GM23248 (cell line): ENCODE measurements at regions not wholly inside any gene's neighbourhood (a gene's known extent, or its start where the extent isn't known, plus 50 kb on each side); places are given as distances from the start of the nearest gene placed in this dataset.
A peak's percentile ranks its signal among the peaks of the same experiment; 100 is the strongest.

Experiments used
- DNase-seq: peaks from one replicate; pipeline ENCODE4 v3.0.0-alpha.2; 2015
- H2AFZ ChIP-seq: fragments of 200-600 bp; sonication (generic); 2 replicates; pipeline ENCODE4 v1.6.1; 2016; ENCODE audit warnings: antibody characterized with exemption
- H3F3A ChIP-seq: fragments of 200-600 bp; sonication (generic); 2 replicates; pipeline ENCODE4 v1.6.1; 2016; ENCODE audit warnings: mild to moderate bottlenecking, antibody characterized with exemption, mixed run types; ENCODE audit not compliant: insufficient read depth
- H3K27ac ChIP-seq: fragments of 200-600 bp; sonication (generic); 2 replicates; pipeline ENCODE4 v1.5.1; 2016; ENCODE audit warnings: mild to moderate bottlenecking
- H3K27me3 ChIP-seq: fragments of 200-600 bp; sonication (generic); replicated peaks from 2 replicates; pipeline ENCODE4 v1.6.1; 2016; ENCODE audit warnings: mild to moderate bottlenecking; ENCODE audit not compliant: insufficient read depth
- H3K36me3 ChIP-seq: fragments of 200-600 bp; sonication (generic); 2 replicates; pipeline ENCODE4 v1.6.1; 2016; ENCODE audit warnings: low read depth, mild to moderate bottlenecking
- H3K4me1 ChIP-seq: fragments of 200-600 bp; sonication (generic); 2 replicates; pipeline ENCODE4 v1.6.1; 2016; ENCODE audit warnings: mild to moderate bottlenecking; ENCODE audit not compliant: insufficient read depth
- H3K4me2 ChIP-seq: fragments of 200-600 bp; sonication (generic); one replicate; pipeline ENCODE4 v1.6.1; 2016; ENCODE audit warnings: mild to moderate bottlenecking; ENCODE audit not compliant: unreplicated experiment
- H3K4me3 ChIP-seq: fragments of 200-600 bp; sonication (generic); 2 replicates; pipeline ENCODE4 v1.5.1; 2016; ENCODE audit warnings: mild to moderate bottlenecking
- H3K79me2 ChIP-seq: fragments of 200-600 bp; sonication (generic); 2 replicates; pipeline ENCODE4 v1.6.1; 2016; ENCODE audit warnings: mild to moderate bottlenecking; ENCODE audit not compliant: insufficient read depth
- H3K9ac ChIP-seq: fragments of 200-600 bp; sonication (generic); 2 replicates; pipeline ENCODE4 v1.6.1; 2016; ENCODE audit warnings: mild to moderate bottlenecking
- H3K9me2 ChIP-seq: fragments of 200-600 bp; sonication (generic); 2 replicates; pipeline ENCODE4 v1.6.1; 2016; ENCODE audit warnings: mixed run types, mild to moderate bottlenecking, moderate library complexity; ENCODE audit not compliant: insufficient read depth
- H3K9me3 ChIP-seq: fragments of 200-600 bp; sonication (generic); one replicate; pipeline ENCODE4 v1.6.1; 2017; ENCODE audit warnings: low read depth
- H4K20me1 ChIP-seq: fragments of 200-600 bp; sonication (generic); 2 replicates; pipeline ENCODE4 v1.6.0; 2016; ENCODE audit not compliant: insufficient read depth
- EZH2 ChIP-seq: fragments of 200-600 bp; sonication (generic); IDR thresholded peaks from 2 replicates; pipeline ENCODE4 v1.6.1; 2018; ENCODE audit warnings: antibody characterized with exemption, mild to moderate bottlenecking; ENCODE audit not compliant: insufficient read depth, poor library complexity, severe bottlenecking
- EZH2phosphoT487 ChIP-seq: fragments of 200-600 bp; sonication (generic); IDR thresholded peaks from 2 replicates; pipeline ENCODE4 v1.6.1; 2018; ENCODE audit warnings: antibody characterized with exemption, moderate library complexity, mild to moderate bottlenecking, low read depth; ENCODE audit not compliant: insufficient read depth
- WGBS, 2 experiments: methylation state at CpG; one replicate each; pipeline ENCODE4 v1.1.6; 2015 to 2017; ENCODE audit warnings: low lambda C conversion rate in 2 of 2, low coverage in 1 of 2; ENCODE audit errors: missing lambda C conversion rate in 2 of 2; 5-methylcytosine and 5-hydroxymethylcytosine counted together
- in situ Hi-C: fragments of 300-500 bp; cut with MboI; formaldehyde crosslinking; loops from 2 replicates; pipeline ENCODE4 v1.15.0; 2020

- H3K27ac ChIP-seq: no peak overlapping the region
- no peaks in the 10 kb centered on the region; the same call in 1 of the 2 replicates for H3K4me1 ChIP-seq
- H3K79me2 ChIP-seq: no peaks in the 10 kb centered on the region
- H3F3A ChIP-seq: no peaks in the 10 kb centered on the region
- no peaks in the 10 kb centered on the region for H3K36me3 ChIP-seq
- TF ChIP-seq EZH2phosphoT487 (no peak), EZH2 (no peak)
- in situ Hi-C loops: no loop called here
- no peak overlapping the region for H3K9ac ChIP-seq
- DNase-seq: no peak
- H3K9me2 ChIP-seq: no peaks in the 10 kb centered on the region
- H3K9me3 ChIP-seq: no peaks in the 10 kb centered on the region
- no peak overlapping the region for H3K4me3 ChIP-seq
- H3K27me3 ChIP-seq: no peaks in the 10 kb centered on the region; the same call in 1 of the 2 replicates
- WGBS, 2 experiments: 16 to 20% methylated on average over 5 of the region's 5 CpGs
- H2AFZ ChIP-seq: no peak overlapping the region
- no peaks in the 10 kb centered on the region for H4K20me1 ChIP-seq
- no peak overlapping the region for H3K4me2 ChIP-seq
Observed at GRCh38 chr14:34231626-34232025, 230.4 kb downstream of the SPTSSA start.

- no peak for TF ChIP-seq EZH2phosphoT487
- TF ChIP-seq EZH2: no peak
- Histone ChIP-seq H3K4me1 (no peaks in the 10 kb centered on the region; the same call in 1 of the 2 replicates), H3K4me2 (no peak overlapping the region), H3F3A (no peaks in the 10 kb centered on the region), H2AFZ (no peak overlapping the region), H3K27ac (no peak overlapping the region), H3K9me2 (no peaks in the 10 kb centered on the region), H3K36me3 (no peaks in the 10 kb centered on the region), H3K9ac (no peak overlapping the region), H3K27me3 (no peaks in the 10 kb centered on the region), H4K20me1 (no peaks in the 10 kb centered on the region), H3K9me3 (no peaks in the 10 kb centered on the region), H3K4me3 (no peak overlapping the region), H3K79me2 (no peaks in the 10 kb centered on the region)
- no peak for DNase-seq
- in situ Hi-C loops: no loop called here
- 88 to 89% methylated on average over 7 of the region's 7 CpGs for WGBS, 2 experiments
Observed at GRCh38 chr14:34229140-34229539, 232.9 kb downstream of the SPTSSA start.

- H3K36me3 ChIP-seq: no peaks in the 10 kb centered on the region
- no peaks in the 10 kb centered on the region for H3K9me2 ChIP-seq
- H4K20me1 ChIP-seq: no peaks in the 10 kb centered on the region
- in situ Hi-C loops: no loop called here
- no peaks in the 10 kb centered on the region; the same call in 1 of the 2 replicates for H3K4me1 ChIP-seq
- no peaks in the 10 kb centered on the region for H3K79me2 ChIP-seq
- H3F3A ChIP-seq: no peaks in the 10 kb centered on the region
- H3K27me3 ChIP-seq: no peaks in the 10 kb centered on the region
- H3K4me2 ChIP-seq: no peak overlapping the region
- DNase-seq: no peak
- H3K9ac ChIP-seq: no peak overlapping the region
- H3K9me3 ChIP-seq: no peaks in the 10 kb centered on the region
- TF ChIP-seq EZH2 (no peak), EZH2phosphoT487 (no peak)
- H2AFZ ChIP-seq: no peak overlapping the region
- 62 to 66% methylated on average over 5 of the region's 5 CpGs for WGBS, 2 experiments
- no peak overlapping the region for H3K4me3 ChIP-seq
- H3K27ac ChIP-seq: no peak overlapping the region
Observed at GRCh38 chr14:34228650-34228976, 233.4 kb downstream of the SPTSSA start.

GRCh38 chr14:34227834-34228649 lies 234.0 kb downstream of the SPTSSA start:
- no peak overlapping the region for H3K27ac ChIP-seq

More at GRCh38 chr14:34227834-34228649, 234.0 kb downstream of the SPTSSA start:
- H3K9ac ChIP-seq: peak overlapping the region; percentile 37; the same call in 1 of the 2 replicates
- no peaks in the 10 kb centered on the region for H3K9me2 ChIP-seq
- H3F3A ChIP-seq: no peaks in the 10 kb centered on the region
- no peak for TF ChIP-seq EZH2
- no peak for TF ChIP-seq EZH2phosphoT487
- 33 to 36% methylated on average over 22 of the region's 22 CpGs for WGBS, 2 experiments
- H4K20me1 ChIP-seq: no peaks in the 10 kb centered on the region
- no peaks in the 10 kb centered on the region for H3K79me2 ChIP-seq
- in situ Hi-C loops: no loop called here
- H3K4me2 ChIP-seq: peak overlapping the region; percentile 75
- H3K27me3 ChIP-seq: no peaks in the 10 kb centered on the region
- peak; percentile 83 for DNase-seq
- peak overlapping the region; percentile 45; the same call in 1 of the 2 replicates for H2AFZ ChIP-seq
- H3K36me3 ChIP-seq: no peaks in the 10 kb centered on the region
- no peaks in the 10 kb centered on the region for H3K9me3 ChIP-seq
- H3K4me1 ChIP-seq: no peaks in the 10 kb centered on the region; the same call in 1 of the 2 replicates
- H3K4me3 ChIP-seq: peak overlapping the region; percentile 44
